ENCODE measurements at regions not wholly inside any gene's neighbourhood (a gene's known extent, or its start where the extent isn't known, plus 50 kb on each side); places are given as distances from the start of the nearest gene placed in this dataset.

GRCh38 chr4:132312521-132312920, 836.6 kb upstream of the PCDH10 start:
- TF ChIP-seq CTCF (IDR thresholded peaks at IDR 0.05): no peak
- TF ChIP-seq POLR2A (IDR thresholded peaks at IDR 0.05): no peak
- TF ChIP-seq POLR2AphosphoS5 (IDR thresholded peaks at IDR 0.05): no peak
